GM12878 (cell line): ENCODE measurements at regions not wholly inside any gene's neighbourhood (a gene's known extent, or its start where the extent isn't known, plus 50 kb on each side); places are given as distances from the start of the nearest gene placed in this dataset.

Experiments
- ATAC-seq: fragments of 200-7000 bp; cut with Tn5 transposase; 3 replicates; pipeline ENCODE4 v1.9.1; 2020; ENCODE audit warnings: mild to moderate bottlenecking, moderate library complexity
- BruUV-seq: library from RNA; stranded (reverse); fragments of 400-500 nt; replicated peaks from 2 replicates; lab custom pipeline; 2021; lab: Mats Ljungman, UMichigan
- CTCF ChIA-PET: fragments of 300-600 bp; sonication (Branson Sonifier 250); formaldehyde crosslinking; extraction: SDS; loops from one replicate; lab custom pipeline; 2021; ENCODE audit warnings: inconsistent platforms; lab: Yijun Ruan, JAX
- POLR2A ChIA-PET: fragments of 350-600 bp; formaldehyde crosslinking; extraction: SDS; loops from one replicate; lab custom pipeline; 2021; ENCODE audit warnings: inconsistent platforms; lab: Charles Lee
- RAD21 ChIA-PET: fragments of 300-600 bp; sonication (Branson Sonifier 250); formaldehyde crosslinking; loops from one replicate; lab custom pipeline; 2023; ENCODE audit warnings: antibody characterized with exemption; ENCODE audit not compliant: unreplicated experiment; lab: Charles Lee
- SMC1A ChIA-PET: fragments of 300-600 bp; sonication (Branson Sonifier 250); formaldehyde crosslinking; loops from one replicate; lab custom pipeline; 2023; ENCODE audit not compliant: unreplicated experiment, uncharacterized antibody; lab: Charles Lee
- DNase-seq: peaks from one replicate; pipeline ENCODE4 v3.0.0-alpha.2; 2011; ENCODE audit warnings: low read depth, low spot score
- FAIRE-seq: peaks from 3 replicates; lab custom pipeline; 2011; peaks lifted over from hg19 to GRCh38; lab: Jason Lieb, UNC
- H2AFZ ChIP-seq: 2 replicates; pipeline ENCODE4 v1.6.0; 2011; ENCODE audit warnings: low read depth, low read length, control low read depth; ENCODE audit not compliant: control insufficient read depth
- H3K27ac ChIP-seq: 2 replicates; pipeline ENCODE4 v1.5.1; 2011; ENCODE audit warnings: control low read depth; ENCODE audit not compliant: control insufficient read depth, insufficient read depth
- H3K27me3 ChIP-seq, 2 experiments: replicated peaks in 1 of 2; 2 replicates each; pipeline versions ENCODE4 v1.6.0 to v1.6.1; 2011; ENCODE audit warnings: low read length in 1 of 2; ENCODE audit not compliant: control insufficient read depth in 2 of 2, insufficient read depth in 2 of 2
- H3K36me3 ChIP-seq, 2 experiments: 2 replicates each; pipeline ENCODE4 v1.5.1; 2011; ENCODE audit warnings: low read length in 1 of 2; ENCODE audit not compliant: control insufficient read depth in 2 of 2, insufficient read depth in 2 of 2
- H3K4me1 ChIP-seq: 2 replicates; pipeline ENCODE4 v1.6.1; 2011; ENCODE audit warnings: mild to moderate bottlenecking, low read length, moderate library complexity, mixed read lengths; ENCODE audit not compliant: control insufficient read depth, insufficient read depth
- H3K4me2 ChIP-seq: 2 replicates; pipeline ENCODE4 v1.6.0; 2011; ENCODE audit warnings: control low read depth; ENCODE audit not compliant: control insufficient read depth, insufficient read depth
- H3K4me3 ChIP-seq: fragments of 200-600 bp; sonication (generic); 2 replicates; pipeline ENCODE4 v1.5.1; 2016
- H3K79me2 ChIP-seq: 2 replicates; pipeline ENCODE4 v1.6.0; 2011; ENCODE audit warnings: low read length; ENCODE audit not compliant: control insufficient read depth, insufficient read depth
- H3K9ac ChIP-seq: 2 replicates; pipeline ENCODE4 v1.8.0; 2011; ENCODE audit warnings: low read length, control low read depth, mixed read lengths; ENCODE audit not compliant: control insufficient read depth, insufficient read depth
- H3K9me3 ChIP-seq: replicated peaks from 3 replicates; pipeline ENCODE4 v1.5.1; 2011; ENCODE audit warnings: mild to moderate bottlenecking, low read length; ENCODE audit not compliant: control insufficient read depth, insufficient read depth
- H4K20me1 ChIP-seq: 2 replicates; pipeline ENCODE4 v1.6.0; 2011; ENCODE audit not compliant: control insufficient read depth, insufficient read depth
- ATF7 ChIP-seq: fragments of 450-650 bp; IDR thresholded peaks from 2 replicates; pipeline ENCODE4 v1.6.1; 2016; ENCODE audit warnings: low read depth, mild to moderate bottlenecking
- BCL3 ChIP-seq: IDR thresholded peaks from 2 replicates; pipeline ENCODE4 v1.6.1; 2011; ENCODE audit warnings: borderline replicate concordance, low read depth, mild to moderate bottlenecking, moderate library complexity, low read length; ENCODE audit not compliant: insufficient read depth, poor library complexity, severe bottlenecking
- BRCA1 ChIP-seq: IDR thresholded peaks from 2 replicates; pipeline ENCODE4 v1.6.1; 2011; ENCODE audit warnings: low read depth, low read length, improper control_type of control experiment
- CBFB ChIP-seq: IDR thresholded peaks from 2 replicates; pipeline ENCODE4 v1.6.1; 2016; ENCODE audit warnings: antibody characterized with exemption, low read depth
- CBX3 ChIP-seq: fragments of 200-600 bp; sonication (generic); IDR thresholded peaks from 2 replicates; pipeline ENCODE4 v1.6.1; 2016; ENCODE audit warnings: low read depth, borderline replicate concordance
- CHD2 ChIP-seq: IDR thresholded peaks from 2 replicates; pipeline ENCODE4 v1.6.1; 2011; ENCODE audit warnings: low read depth, low read length, improper control_type of control experiment, borderline replicate concordance
- EED ChIP-seq: sonication (generic); IDR thresholded peaks from 2 replicates; pipeline ENCODE4 v1.6.1; 2016; ENCODE audit warnings: antibody characterized with exemption, low read depth
- EGR1 ChIP-seq, 2 experiments: IDR thresholded peaks; 1 replicate in 1 of 2; 2 replicates in 1 of 2; pipeline ENCODE4 v1.6.1; 2011 to 2012; ENCODE audit warnings: low read depth in 2 of 2, low read length in 2 of 2, borderline replicate concordance in 1 of 2, mild to moderate bottlenecking in 1 of 2, moderate library complexity in 1 of 2
- FOXK2 ChIP-seq: fragments of 450-650 bp; IDR thresholded peaks from 2 replicates; pipeline ENCODE4 v1.6.1; 2017; ENCODE audit warnings: mild to moderate bottlenecking, moderate library complexity
- HDGF ChIP-seq: fragments of 450-650 bp; IDR thresholded peaks from 2 replicates; pipeline ENCODE4 v1.6.1; 2016; ENCODE audit warnings: antibody characterized with exemption
- KAT2A ChIP-seq: conservative IDR thresholded peaks from 2 replicates; pipeline ENCODE4 v1.6.1; 2011; ENCODE audit warnings: low read depth, low read length; ENCODE audit not compliant: control insufficient read depth
- MEF2A ChIP-seq: IDR thresholded peaks from 2 replicates; pipeline ENCODE4 v1.6.1; 2011; ENCODE audit warnings: low read depth, mild to moderate bottlenecking, low read length, moderate library complexity; ENCODE audit not compliant: insufficient read depth
- POLR2AphosphoS2 ChIP-seq: IDR thresholded peaks from 2 replicates; pipeline ENCODE4 v1.6.1; 2011; ENCODE audit warnings: low read depth, mild to moderate bottlenecking, low read length, improper control_type of control experiment, moderate library complexity
- POLR2AphosphoS5 ChIP-seq: IDR thresholded peaks from 2 replicates; pipeline ENCODE4 v1.6.1; 2011; ENCODE audit warnings: mild to moderate bottlenecking, low read length, inconsistent platforms
- USF1 ChIP-seq: IDR thresholded peaks from 2 replicates; pipeline ENCODE4 v1.6.1; 2011; ENCODE audit warnings: borderline replicate concordance, low read depth, mild to moderate bottlenecking, moderate library complexity, mixed read lengths, low read length; ENCODE audit not compliant: insufficient read depth; ENCODE audit errors: extremely low read length
- ZBED1 ChIP-seq: IDR thresholded peaks from 2 replicates; pipeline ENCODE4 v1.6.1; 2016; ENCODE audit warnings: borderline replicate concordance
- ZBTB4 ChIP-seq: fragments of 450-650 bp; formaldehyde crosslinking; IDR thresholded peaks from 2 replicates; pipeline ENCODE4 v1.4.0; 2022; ENCODE audit warnings: mild to moderate bottlenecking, moderate library complexity
- ZNF384 ChIP-seq: IDR thresholded peaks from 2 replicates; pipeline ENCODE4 v1.6.1; 2012; ENCODE audit warnings: low read depth, mild to moderate bottlenecking, low read length, improper control_type of control experiment, borderline replicate concordance
- WGBS: methylation state at CpG from one replicate; pipeline ENCODE4 v1.1.6; 2016; ENCODE audit warnings: low lambda C conversion rate; ENCODE audit not compliant: insufficient replicate concordance, insufficient coverage; ENCODE audit errors: missing lambda C conversion rate; 5-methylcytosine and 5-hydroxymethylcytosine counted together
- in situ Hi-C: fragments of 300-500 bp; cut with MboI; formaldehyde crosslinking; loops from 9 replicates; pipeline ENCODE4 v1.14.3; 2018; ENCODE audit warnings: mixed read lengths
- intact Hi-C: fragments of 100-400 bp; cut with micrococcal nuclease; formaldehyde crosslinking; loops from one replicate; pipeline ENCODE4 v1.14.2; 2022; ENCODE audit not compliant: unreplicated experiment

GRCh38 chr5:99275128-99275527 lies 346.3 kb upstream of the CHD1 start:
- intact Hi-C loops (no loop called here), in situ Hi-C loops (no loop called here)
- DNase-seq (no peak), FAIRE-seq (no peak), ATAC-seq (no peak)
- no peaks in the 10 kb centered on the region for H3K9me3 ChIP-seq
- no peak overlapping the region for H3K9ac ChIP-seq
- H3K27me3 ChIP-seq: no peaks in the 10 kb centered on the region
- 6% methylated on average over 1 of the region's 1 CpG for WGBS
- CTCF ChIA-PET: no interaction called here
- TF ChIP-seq KAT2A (no peak), CHD2 (no peak), USF1 (no peak), ZNF384 (no peak), CBFB (no peak), HDGF (no peak), BCL3 (no peak), EGR1 (IDR thresholded peaks at IDR 0.05; ENCODE audit: borderline replicate concordance in 1 of 2, low read depth in 2 of 2, low read length in 2 of 2) (no peak), BRCA1 (no peak), ZBED1 (no peak), EED (no peak), MEF2A (no peak), POLR2AphosphoS2 (no peak), ZBTB4 (CRISPR knock-in tag) (no peak), ATF7 (no peak), POLR2AphosphoS5 (no peak), CBX3 (no peak), FOXK2 (no peak)
- POLR2A ChIA-PET: no interaction called here
- H3K4me2 ChIP-seq: no peak overlapping the region
- H3K36me3 ChIP-seq: no peaks in the 10 kb centered on the region
- RAD21 ChIA-PET: no interaction called here
- no peaks in the 10 kb centered on the region for H4K20me1 ChIP-seq
- H3K4me1 ChIP-seq: no peaks in the 10 kb centered on the region
- H3K79me2 ChIP-seq: no peaks in the 10 kb centered on the region
- H2AFZ ChIP-seq: no peak overlapping the region
- SMC1A ChIA-PET: interaction anchor here (0.6 kb wide), 1 partner anchor 1253 kb away, joined by 3 read pairs; no protein-coding TSS in a partner anchor
- H3K27ac ChIP-seq: no peak overlapping the region
- no TSS peak for BruUV-seq
- H3K4me3 ChIP-seq: no peak overlapping the region
